NCI-H2081 treated with DMSO at 0.1 percent for 48 hours (cell line): ENCODE measurements at regions not wholly inside any gene's neighbourhood (a gene's known extent, or its start where the extent isn't known, plus 50 kb on each side); places are given as distances from the start of the nearest gene placed in this dataset.

Experiments used
- DNase-seq: peaks from one replicate; lab custom pipeline; 2025; lab: John Stamatoyannopoulos, UW

DNA sequence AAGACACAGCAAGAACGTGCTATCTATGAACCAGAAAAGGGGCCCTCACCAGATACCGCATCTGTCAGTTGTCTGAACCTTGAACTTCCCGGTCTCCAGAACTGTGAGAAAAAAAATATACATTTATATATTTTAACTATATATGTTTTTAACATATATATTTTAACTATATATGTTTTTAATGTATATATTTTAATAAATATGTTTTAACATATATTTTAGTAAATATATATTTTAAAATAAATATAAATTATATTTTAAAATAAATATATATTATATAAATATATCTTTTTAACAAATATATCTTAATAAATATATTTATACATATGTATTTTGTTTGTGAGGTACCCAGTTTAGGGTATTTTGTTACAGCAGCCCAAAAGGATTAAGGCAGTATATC, 958.2 kb upstream of the AUTS2 start:
- no peak for DNase-seq

- DNase-seq: no peak
These were observed 955.5 kb upstream of the AUTS2 start for GRCh38 chr7:68642727-68643126.

- DNase-seq: no peak
These were observed 934.9 kb upstream of the AUTS2 start for GRCh38 chr7:68663392-68663791.

DNA sequence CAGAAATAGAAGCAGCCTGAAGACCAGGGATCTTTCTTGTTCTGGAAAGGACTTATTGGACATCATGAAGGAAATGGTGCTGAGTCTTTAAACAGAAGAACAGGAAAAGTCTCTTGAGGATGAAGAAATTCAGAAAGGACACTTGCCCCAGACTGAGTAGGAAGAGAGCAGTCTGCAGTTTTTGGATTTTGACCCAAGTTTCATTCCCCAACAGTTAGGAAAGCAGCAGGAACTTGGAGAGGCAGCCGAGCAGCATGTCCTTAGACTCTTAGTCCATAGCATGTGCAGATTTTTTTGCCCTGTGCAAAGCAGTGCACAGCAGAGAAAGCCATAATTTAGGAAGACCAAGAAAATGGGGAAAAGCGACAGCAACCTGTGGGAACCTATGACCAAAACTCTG, 927.2 kb upstream of the AUTS2 start:
- no peak for DNase-seq

GRCh38 chr7:68671671-68672070, 926.6 kb upstream of the AUTS2 start:
- DNase-seq: no peak

GRCh38 chr7:68674826-68675225, 923.4 kb upstream of the AUTS2 start:
- DNase-seq: no peak

DNA sequence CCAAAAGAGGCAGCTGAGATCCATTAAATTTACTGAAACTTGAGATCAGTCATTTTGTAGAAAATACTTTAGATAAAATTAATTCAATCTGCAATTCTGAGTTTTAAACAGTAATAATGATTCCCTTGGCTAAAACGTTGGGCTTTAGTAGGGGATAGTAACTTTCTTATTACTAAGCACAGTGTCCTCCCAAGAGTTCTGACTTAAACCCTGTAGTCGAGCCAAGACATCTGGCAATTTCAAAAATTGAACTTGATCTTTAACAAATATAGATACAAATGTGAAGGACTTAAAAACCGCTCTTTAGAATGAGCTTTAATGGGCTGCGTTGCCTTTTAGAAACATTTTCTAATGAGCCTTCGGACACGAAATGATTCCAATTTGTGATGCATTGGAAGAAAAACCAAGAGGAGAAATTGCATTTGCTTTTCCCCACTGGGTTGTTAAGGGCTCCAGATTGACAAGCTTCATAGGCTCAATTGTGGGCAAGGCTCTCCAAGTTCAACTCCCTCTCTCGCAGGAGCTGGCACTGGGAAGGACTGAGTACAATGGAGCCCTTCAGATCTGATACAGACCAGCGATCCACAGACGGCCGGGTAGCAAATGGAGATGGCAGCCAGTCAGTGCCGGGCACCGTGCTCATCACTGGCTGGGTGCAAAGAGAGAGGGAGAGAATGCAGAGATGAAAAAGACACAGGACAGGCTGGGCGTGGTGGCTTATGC, 921.3 kb upstream of the AUTS2 start:
- DNase-seq: no peak

DNA sequence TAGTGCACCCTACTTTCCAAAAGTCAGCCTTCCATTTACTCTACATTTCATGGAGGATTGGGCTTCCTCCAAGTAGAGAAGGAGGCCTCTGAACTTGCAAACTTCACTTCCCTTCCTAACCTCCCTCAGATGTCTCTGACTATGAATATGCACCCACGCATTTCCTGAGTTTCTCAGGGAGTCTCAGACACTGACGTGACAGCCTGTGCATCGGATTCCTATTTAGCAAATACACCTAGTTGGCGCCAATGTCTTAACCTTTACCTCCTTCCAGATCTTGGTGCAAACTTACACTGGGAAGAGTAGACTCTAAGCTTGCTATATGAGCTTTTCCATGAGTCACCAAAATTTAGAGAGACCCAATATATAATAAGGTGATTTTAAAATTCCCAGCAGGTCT, 920.1 kb upstream of the AUTS2 start:
- DNase-seq: no peak

- DNase-seq: no peak
These were observed 918.6 kb upstream of the AUTS2 start for GRCh38 chr7:68679459-68680234.

DNA sequence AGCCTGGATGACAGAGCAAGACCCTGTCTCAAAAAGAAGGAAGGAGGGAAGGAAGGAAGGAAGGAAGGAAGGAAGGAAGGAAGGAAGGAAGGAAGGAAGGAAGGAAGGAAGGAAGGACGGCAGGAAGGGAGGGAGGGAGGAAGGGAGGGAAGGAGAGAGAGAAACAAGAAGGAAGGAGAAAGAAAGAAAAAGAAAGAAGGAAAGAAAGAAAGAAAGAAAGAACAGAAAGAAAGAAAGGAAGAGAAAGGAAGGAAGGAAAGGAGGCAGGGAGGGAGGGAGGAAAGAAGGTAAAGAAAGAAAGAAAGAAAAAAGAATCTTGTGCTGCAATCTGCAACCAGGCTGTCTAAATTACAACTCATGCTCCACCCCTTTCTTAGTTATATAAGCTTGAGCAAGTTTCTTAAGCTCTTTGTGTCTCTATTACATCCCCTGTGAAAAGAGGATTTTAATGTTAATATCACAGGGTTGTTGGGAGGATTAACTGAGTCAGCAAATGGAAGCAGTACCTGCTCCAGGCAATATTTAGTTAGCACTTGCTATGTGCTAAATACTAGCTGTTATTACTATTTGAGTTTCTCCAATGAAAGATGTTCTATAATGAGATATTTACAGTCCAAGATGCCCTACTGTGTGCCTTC, 917.9 kb upstream of the AUTS2 start:
- no peak for DNase-seq

GRCh38 chr7:68682910-68683309, 915.4 kb upstream of the AUTS2 start:
- peak; percentile 97 for DNase-seq

DNA sequence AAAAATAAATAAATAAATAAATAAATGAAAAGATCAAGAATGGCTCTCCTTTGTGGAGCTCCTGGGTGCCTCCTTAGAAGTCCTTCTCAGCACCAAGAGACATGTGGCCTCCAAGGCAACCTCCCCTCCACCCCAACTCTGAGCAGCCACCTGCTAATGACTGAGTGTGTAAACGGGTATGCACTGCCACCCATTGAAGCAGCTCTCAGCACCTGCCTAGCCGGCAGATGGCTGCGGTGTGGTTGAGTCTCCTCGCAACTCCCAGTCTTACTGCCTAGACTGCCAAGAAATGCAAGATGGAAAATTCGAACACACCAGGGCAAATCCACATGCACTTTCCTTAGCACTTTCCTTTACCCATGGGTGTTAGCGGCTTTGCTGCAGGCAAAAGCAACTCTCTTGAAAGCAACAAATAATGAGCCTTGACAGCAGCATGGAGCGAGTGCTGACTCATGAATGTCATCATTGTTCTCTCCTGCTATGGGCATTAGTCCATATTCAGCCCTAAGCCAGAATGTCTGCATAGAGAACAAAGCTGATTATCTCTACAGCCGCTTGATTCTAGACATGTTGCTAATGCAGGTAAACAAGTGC, 913.9 kb upstream of the AUTS2 start:
- DNase-seq: peak; percentile 78

DNA sequence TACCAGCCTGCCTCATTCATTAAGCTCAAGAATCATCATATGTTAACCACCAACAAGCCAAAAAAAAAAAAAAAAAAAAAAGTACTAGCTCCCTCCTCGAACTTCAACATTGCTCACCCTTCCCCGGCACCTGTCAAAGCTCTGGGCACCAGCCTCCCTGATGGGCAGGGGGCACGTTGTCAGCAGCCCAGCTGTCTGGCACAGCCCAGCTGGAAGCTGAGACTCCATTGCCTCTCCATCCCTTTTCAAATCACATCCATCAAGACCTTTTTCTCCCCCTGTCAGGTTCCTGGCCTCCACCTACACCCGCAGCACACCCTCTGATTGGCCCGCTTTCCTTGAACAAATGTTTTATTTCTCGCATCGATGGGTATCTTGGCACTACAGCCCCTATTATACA, 913.3 kb upstream of the AUTS2 start:
- DNase-seq: peak; percentile 97

DNA sequence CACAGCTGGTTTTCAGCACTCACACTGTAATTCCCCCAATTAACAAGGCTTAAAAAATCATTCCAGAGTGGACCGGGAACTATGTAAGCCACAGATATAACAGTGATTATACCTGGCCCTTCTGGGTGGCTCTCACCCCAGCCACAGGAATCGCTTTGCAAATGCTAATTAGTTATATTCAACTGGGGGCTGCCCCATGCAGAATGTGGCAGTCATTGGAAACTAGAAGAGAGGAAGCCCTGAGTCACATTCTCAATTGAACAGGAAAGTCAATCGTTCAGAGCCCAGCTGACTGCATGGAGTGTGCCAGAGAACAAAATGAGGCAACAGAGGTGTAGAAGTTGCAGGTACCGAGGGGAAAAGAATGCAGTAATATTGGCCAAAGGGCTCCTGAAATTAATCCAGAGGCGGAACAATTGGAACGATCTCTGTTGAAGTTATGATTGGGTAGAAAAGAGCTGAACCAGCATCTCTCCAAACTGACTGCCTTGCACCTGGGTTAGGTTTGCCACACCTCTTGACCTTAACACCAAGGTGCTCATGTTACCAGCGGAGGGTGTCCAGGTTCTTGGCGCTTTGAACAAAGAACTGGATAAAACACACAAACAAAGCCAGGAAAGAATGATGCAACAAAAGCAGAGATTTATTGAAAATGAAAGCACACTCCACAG, 909.7 kb upstream of the AUTS2 start:
- DNase-seq: no peak

- DNase-seq: no peak
These were observed 909.2 kb upstream of the AUTS2 start for GRCh38 chr7:68689087-68689433.

DNA sequence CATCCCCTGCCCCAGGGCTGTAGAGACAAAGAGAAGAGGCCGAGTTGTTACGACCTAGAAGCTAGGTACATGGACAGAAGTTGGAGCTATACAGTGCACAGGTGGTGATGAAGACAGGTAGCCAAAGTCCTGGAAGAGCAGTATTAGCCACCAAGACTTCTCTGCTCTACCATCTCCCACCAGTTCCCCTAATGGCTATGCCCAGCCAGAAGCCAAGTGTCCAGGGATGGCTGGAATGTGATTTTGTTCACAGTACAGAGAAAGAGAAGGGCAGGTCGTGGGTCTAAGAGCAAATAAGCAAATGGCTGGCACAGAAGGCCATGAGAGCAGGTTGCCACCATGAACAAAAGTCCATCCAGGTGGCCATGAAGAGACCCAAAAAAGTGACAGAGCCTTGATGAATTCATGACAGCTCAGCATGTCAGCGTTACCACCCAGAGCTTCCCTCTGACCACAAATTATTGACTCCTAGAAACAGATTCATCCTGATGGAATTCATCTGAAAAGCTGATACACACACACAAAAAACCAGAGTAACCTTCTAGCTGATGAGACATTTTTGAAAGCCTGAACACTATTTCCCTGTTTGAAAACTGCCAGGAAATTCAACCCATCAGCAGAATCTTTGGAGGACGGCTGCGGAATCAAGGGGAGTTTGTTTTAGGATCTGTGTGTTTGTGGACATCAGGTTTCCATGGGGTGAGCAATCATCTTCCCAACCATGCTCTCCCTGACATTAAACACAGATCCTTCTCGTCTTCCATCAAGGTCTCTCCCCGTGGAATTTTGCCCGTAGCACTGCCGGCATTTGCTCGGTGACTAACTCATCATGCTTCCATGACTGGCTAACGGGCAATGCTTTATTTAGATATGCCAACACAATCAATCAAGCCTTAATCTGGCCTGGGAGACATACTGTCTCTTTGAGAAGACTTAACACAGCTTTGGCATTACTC, 906.7 kb upstream of the AUTS2 start:
- DNase-seq: no peak

- no peak for DNase-seq
These were observed 905.8 kb upstream of the AUTS2 start for GRCh38 chr7:68692511-68692910.

- DNase-seq: no peak
These were observed 903.6 kb upstream of the AUTS2 start for GRCh38 chr7:68694656-68695055.

DNA sequence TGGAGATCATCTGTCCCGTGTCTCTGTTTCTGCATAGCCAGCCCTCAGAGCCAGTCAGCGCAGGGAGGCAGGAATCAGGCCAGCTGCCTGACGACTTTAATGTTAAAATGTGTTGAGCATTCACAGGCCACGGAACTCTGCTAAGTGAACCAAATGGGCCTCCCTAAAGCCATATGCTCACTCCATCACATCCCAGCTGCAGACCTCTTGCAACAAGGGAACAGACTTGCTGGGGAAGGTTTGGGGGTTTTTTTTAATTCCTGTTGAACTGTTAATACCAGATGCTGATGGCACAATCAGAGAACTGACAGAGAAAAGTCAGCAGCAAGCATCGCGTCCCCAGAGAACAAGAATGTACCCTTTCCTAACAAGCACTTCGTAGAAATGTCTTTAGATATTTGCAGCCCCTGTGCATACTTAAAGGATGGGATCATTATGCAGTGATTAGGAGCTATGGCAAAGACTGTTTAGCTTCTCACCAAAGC, 900.4 kb upstream of the AUTS2 start:
- no peak for DNase-seq

DNA sequence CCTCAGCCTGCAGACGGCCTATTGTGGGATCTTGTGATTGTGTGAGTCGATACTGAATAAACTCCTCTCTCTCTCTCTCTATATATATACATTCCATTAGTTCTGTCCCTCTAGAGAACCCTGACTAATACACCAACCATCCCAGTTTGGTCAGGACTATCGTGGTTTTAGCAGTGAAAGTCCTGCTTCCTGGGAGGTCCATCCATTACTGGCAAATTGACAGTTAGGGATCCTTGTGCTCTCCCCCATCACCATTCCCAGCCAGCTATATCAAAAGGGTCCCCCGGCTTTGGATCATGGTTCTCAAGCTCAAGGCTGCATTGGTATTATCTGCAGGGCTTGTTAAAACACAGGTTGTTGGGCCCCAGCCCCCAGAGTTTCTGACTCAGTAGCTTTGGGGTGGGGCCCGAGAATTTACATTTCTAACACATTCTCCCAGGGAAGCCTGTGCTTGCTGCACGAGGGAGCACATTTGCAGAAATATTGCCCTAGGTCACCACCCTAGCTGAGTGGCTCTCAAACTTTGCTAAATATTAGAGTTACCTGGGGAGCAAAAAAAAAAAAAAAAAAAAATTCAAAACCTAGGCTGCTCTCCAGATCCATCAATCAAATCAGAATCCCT, 899.1 kb upstream of the AUTS2 start:
- DNase-seq: no peak

- no peak for DNase-seq
These were observed 897.9 kb upstream of the AUTS2 start for GRCh38 chr7:68700414-68700813.
